ENCODE measurements at regions not wholly inside any gene's neighbourhood (a gene's known extent, or its start where the extent isn't known, plus 50 kb on each side); places are given as distances from the start of the nearest gene placed in this dataset.

DNA sequence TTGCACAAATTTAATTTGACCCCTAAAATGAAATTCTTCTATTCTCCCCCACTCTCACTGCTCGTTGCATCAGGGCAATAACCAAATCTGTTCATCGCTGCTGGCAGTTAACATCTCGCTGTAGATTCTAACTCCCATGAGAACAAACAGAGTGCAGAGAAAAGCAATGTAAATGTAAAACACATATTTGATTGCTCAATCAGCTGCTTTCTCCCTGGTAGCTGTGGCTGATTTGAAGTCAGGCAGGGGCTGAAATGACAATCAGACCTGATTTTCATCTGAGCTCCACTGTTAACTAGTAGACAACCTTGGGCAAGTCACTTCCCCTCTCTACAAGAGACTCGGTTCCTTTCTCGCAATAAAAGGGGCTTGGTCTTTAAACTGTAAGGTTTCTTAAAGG is 119.8 kb upstream of the CPNE4 start:
- TF ChIP-seq, protein P1, sequence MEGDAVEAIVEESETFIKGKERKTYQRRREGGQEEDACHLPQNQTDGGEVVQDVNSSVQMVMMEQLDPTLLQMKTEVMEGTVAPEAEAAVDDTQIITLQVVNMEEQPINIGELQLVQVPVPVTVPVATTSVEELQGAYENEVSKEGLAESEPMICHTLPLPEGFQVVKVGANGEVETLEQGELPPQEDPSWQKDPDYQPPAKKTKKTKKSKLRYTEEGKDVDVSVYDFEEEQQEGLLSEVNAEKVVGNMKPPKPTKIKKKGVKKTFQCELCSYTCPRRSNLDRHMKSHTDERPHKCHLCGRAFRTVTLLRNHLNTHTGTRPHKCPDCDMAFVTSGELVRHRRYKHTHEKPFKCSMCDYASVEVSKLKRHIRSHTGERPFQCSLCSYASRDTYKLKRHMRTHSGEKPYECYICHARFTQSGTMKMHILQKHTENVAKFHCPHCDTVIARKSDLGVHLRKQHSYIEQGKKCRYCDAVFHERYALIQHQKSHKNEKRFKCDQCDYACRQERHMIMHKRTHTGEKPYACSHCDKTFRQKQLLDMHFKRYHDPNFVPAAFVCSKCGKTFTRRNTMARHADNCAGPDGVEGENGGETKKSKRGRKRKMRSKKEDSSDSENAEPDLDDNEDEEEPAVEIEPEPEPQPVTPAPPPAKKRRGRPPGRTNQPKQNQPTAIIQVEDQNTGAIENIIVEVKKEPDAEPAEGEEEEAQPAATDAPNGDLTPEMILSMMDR (conservative IDR thresholded peaks at IDR 0.05; ENCODE audit: low read depth, low read length), result no peak
- TF ChIP-seq EZH2phosphoT487 (IDR thresholded peaks at IDR 0.05; ENCODE audit: borderline replicate concordance, low read length), result no peak

All from PC-3 (cell line).